GM12878 (cell line): ENCODE measurements at regions not wholly inside any gene's neighbourhood (a gene's known extent, or its start where the extent isn't known, plus 50 kb on each side); places are given as distances from the start of the nearest gene placed in this dataset.

Experiments
- BMI1 ChIP-seq: fragments of 450-650 bp; IDR thresholded peaks from 2 replicates; pipeline ENCODE4 v1.6.1; 2016; ENCODE audit warnings: mild to moderate bottlenecking, moderate library complexity, borderline replicate concordance
- CEBPB ChIP-seq, 2 experiments: fragments of 150-350 bp in 1 of 2; IDR thresholded peaks; 2 replicates each; pipeline ENCODE4 v1.6.1; 2012 to 2014; ENCODE audit warnings: low read depth in 2 of 2, low read length in 2 of 2, borderline replicate concordance in 1 of 2, inconsistent platforms in 1 of 2
- DPF2 ChIP-seq: fragments of 450-650 bp; IDR thresholded peaks from 2 replicates; pipeline ENCODE4 v1.6.1; 2017; ENCODE audit warnings: mild to moderate bottlenecking
- HDGF ChIP-seq: fragments of 450-650 bp; IDR thresholded peaks from 2 replicates; pipeline ENCODE4 v1.6.1; 2016; ENCODE audit warnings: antibody characterized with exemption
- NRF1 ChIP-seq: conservative IDR thresholded peaks from 2 replicates; pipeline ENCODE4 v1.6.1; 2011; ENCODE audit warnings: mild to moderate bottlenecking, low read depth, low read length, improper control_type of control experiment
- POLR2A ChIP-seq: IDR thresholded peaks from 2 replicates; pipeline ENCODE4 v1.6.1; 2011; ENCODE audit warnings: low read depth, mild to moderate bottlenecking, low read length
- POLR2AphosphoS5 ChIP-seq: IDR thresholded peaks from 2 replicates; pipeline ENCODE4 v1.6.1; 2011; ENCODE audit warnings: mild to moderate bottlenecking, low read length, inconsistent platforms
- RBBP5 ChIP-seq: fragments of 200-600 bp; sonication (generic); conservative IDR thresholded peaks from 2 replicates; pipeline ENCODE4 v1.6.1; 2016
- SMAD1 ChIP-seq: fragments of 450-650 bp; IDR thresholded peaks from 2 replicates; pipeline ENCODE4 v1.6.1; 2018; ENCODE audit warnings: mild to moderate bottlenecking, low read depth; ENCODE audit not compliant: partially characterized antibody
- TARDBP ChIP-seq: IDR thresholded peaks from 2 replicates; pipeline ENCODE4 v1.6.1; 2016; ENCODE audit warnings: borderline replicate concordance
- TF ChIP-seq, protein P1 (sequence below), 3 experiments: IDR thresholded peaks in 2 of 3; conservative IDR thresholded peaks in 1 of 3; 2 replicates each; pipeline ENCODE4 v1.5.1; 2011; ENCODE audit warnings: low read depth in 3 of 3, low read length in 3 of 3, mild to moderate bottlenecking in 3 of 3, control low read depth in 2 of 3, moderate library complexity in 2 of 3, inconsistent platforms in 1 of 3, mixed read lengths in 1 of 3; ENCODE audit not compliant: control insufficient read depth in 2 of 3, insufficient read depth in 1 of 3; ENCODE audit errors: extremely low read depth in 1 of 3
- TF ChIP-seq, protein P2 (sequence below): IDR thresholded peaks from 2 replicates; pipeline ENCODE4 v1.6.1; 2011; ENCODE audit warnings: low read depth, mild to moderate bottlenecking, low read length, moderate library complexity, borderline replicate concordance; ENCODE audit errors: extremely low read depth
- TF ChIP-seq, protein P3 (sequence below): fragments of 450-650 bp; IDR thresholded peaks from 2 replicates; pipeline ENCODE4 v1.6.1; 2016; ENCODE audit warnings: mild to moderate bottlenecking, moderate library complexity, borderline replicate concordance

DNA sequence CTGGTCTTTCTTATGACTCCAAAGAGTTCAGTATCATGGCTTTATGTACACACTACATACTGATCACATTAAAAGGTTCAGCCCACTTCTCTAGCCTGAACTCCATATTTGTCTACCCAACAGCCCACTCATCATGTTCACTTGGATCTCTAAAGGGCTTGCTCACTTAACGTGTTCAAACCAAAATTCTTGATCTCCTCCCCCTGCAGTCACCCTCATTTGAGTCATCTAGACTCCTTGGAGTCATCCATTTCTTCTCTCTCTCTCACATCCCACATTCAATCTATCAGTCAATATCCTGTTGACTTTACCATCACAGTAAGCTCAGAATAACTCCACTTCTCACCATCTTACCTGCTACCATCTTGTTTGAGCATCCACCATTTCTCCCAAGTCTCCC, 148.4 kb upstream of the ARID2 start:
- TF ChIP-seq, protein P1, sequence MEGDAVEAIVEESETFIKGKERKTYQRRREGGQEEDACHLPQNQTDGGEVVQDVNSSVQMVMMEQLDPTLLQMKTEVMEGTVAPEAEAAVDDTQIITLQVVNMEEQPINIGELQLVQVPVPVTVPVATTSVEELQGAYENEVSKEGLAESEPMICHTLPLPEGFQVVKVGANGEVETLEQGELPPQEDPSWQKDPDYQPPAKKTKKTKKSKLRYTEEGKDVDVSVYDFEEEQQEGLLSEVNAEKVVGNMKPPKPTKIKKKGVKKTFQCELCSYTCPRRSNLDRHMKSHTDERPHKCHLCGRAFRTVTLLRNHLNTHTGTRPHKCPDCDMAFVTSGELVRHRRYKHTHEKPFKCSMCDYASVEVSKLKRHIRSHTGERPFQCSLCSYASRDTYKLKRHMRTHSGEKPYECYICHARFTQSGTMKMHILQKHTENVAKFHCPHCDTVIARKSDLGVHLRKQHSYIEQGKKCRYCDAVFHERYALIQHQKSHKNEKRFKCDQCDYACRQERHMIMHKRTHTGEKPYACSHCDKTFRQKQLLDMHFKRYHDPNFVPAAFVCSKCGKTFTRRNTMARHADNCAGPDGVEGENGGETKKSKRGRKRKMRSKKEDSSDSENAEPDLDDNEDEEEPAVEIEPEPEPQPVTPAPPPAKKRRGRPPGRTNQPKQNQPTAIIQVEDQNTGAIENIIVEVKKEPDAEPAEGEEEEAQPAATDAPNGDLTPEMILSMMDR (IDR thresholded peaks at IDR 0.05 in 2 of 3, conservative IDR thresholded peaks at IDR 0.05 in 1 of 3; ENCODE audit: control insufficient read depth in 2 of 3, extremely low read depth in 1 of 3, insufficient read depth in 1 of 3, low read depth in 3 of 3, low read length in 3 of 3), result no peak
- TF ChIP-seq, protein P2, sequence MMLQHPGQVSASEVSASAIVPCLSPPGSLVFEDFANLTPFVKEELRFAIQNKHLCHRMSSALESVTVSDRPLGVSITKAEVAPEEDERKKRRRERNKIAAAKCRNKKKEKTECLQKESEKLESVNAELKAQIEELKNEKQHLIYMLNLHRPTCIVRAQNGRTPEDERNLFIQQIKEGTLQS, result no peak
- TF ChIP-seq RBBP5, result no peak
- TF ChIP-seq DPF2, result no peak
- TF ChIP-seq, protein P3, sequence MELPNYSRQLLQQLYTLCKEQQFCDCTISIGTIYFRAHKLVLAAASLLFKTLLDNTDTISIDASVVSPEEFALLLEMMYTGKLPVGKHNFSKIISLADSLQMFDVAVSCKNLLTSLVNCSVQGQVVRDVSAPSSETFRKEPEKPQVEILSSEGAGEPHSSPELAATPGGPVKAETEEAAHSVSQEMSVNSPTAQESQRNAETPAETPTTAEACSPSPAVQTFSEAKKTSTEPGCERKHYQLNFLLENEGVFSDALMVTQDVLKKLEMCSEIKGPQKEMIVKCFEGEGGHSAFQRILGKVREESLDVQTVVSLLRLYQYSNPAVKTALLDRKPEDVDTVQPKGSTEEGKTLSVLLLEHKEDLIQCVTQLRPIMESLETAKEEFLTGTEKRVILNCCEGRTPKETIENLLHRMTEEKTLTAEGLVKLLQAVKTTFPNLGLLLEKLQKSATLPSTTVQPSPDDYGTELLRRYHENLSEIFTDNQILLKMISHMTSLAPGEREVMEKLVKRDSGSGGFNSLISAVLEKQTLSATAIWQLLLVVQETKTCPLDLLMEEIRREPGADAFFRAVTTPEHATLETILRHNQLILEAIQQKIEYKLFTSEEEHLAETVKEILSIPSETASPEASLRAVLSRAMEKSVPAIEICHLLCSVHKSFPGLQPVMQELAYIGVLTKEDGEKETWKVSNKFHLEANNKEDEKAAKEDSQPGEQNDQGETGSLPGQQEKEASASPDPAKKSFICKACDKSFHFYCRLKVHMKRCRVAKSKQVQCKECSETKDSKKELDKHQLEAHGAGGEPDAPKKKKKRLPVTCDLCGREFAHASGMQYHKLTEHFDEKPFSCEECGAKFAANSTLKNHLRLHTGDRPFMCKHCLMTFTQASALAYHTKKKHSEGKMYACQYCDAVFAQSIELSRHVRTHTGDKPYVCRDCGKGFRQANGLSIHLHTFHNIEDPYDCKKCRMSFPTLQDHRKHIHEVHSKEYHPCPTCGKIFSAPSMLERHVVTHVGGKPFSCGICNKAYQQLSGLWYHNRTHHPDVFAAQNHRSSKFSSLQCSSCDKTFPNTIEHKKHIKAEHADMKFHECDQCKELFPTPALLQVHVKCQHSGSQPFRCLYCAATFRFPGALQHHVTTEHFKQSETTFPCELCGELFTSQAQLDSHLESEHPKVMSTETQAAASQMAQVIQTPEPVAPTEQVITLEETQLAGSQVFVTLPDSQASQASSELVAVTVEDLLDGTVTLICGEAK, result no peak
- no peak for TF ChIP-seq NRF1
- no peak for TF ChIP-seq BMI1
- TF ChIP-seq TARDBP, result no peak
- TF ChIP-seq POLR2AphosphoS5, result no peak
- no peak for TF ChIP-seq CEBPB (IDR thresholded peaks at IDR 0.05; ENCODE audit: borderline replicate concordance in 1 of 2, low read depth in 2 of 2, low read length in 2 of 2)
- TF ChIP-seq POLR2A, result no peak
- no peak for TF ChIP-seq HDGF
- TF ChIP-seq SMAD1, result no peak
